ENCODE measurements at regions not wholly inside any gene's neighbourhood (a gene's known extent, or its start where the extent isn't known, plus 50 kb on each side); places are given as distances from the start of the nearest gene placed in this dataset.

- Histone ChIP-seq H3K4me3 (ENCODE audit: low read depth, low read length, poor library complexity, severe bottlenecking) (no peak overlapping the region), H3K9me3 (ENCODE audit: low read length) (no peaks in the 10 kb centered on the region), H4K20me1 (ENCODE audit: insufficient read depth, low read length) (no peaks in the 10 kb centered on the region), H3K36me3 (ENCODE audit: insufficient read depth, low read length) (no peaks in the 10 kb centered on the region), H3K27ac (ENCODE audit: low read depth, low read length, poor library complexity, severe bottlenecking) (no peak overlapping the region), H3F3A (ENCODE audit: insufficient read depth, low read length) (no peaks in the 10 kb centered on the region), H3K9me2 (ENCODE audit: low read depth, low read length) (no peaks in the 10 kb centered on the region), H3K9ac (ENCODE audit: low read length) (no peak overlapping the region), H3K4me1 (ENCODE audit: insufficient read depth, low read length, severe bottlenecking) (no peaks in the 10 kb centered on the region), H3K4me2 (ENCODE audit: low read length) (no peak overlapping the region), H2AFZ (ENCODE audit: low read length) (no peak overlapping the region), H3K27me3 (ENCODE audit: insufficient read depth, low read length) (no peaks in the 10 kb centered on the region), H3K79me2 (ENCODE audit: insufficient read depth, low read length) (no peaks in the 10 kb centered on the region)
- TF ChIP-seq CTCF (IDR thresholded peaks at IDR 0.05; ENCODE audit: low read length) (peak; percentile 56), EZH2 (IDR thresholded peaks at IDR 0.05; ENCODE audit: borderline replicate concordance, low read length) (no peak)
Observed at GRCh38 chr6:133184798-133185372, 56.3 kb upstream of the EYA4 start.

GRCh38 chr6:133185731-133186130 lies 55.4 kb upstream of the EYA4 start:
- no peaks in the 10 kb centered on the region for H3K9me2 ChIP-seq (ENCODE audit: low read depth, low read length)
- no peak overlapping the region for H3K9ac ChIP-seq (ENCODE audit: low read length)
- H3K4me3 ChIP-seq (ENCODE audit: low read depth, low read length, poor library complexity, severe bottlenecking) = no peak overlapping the region
- no peak overlapping the region for H3K4me2 ChIP-seq (ENCODE audit: low read length)
- no peaks in the 10 kb centered on the region for H3K4me1 ChIP-seq (ENCODE audit: insufficient read depth, low read length, severe bottlenecking)
- no peak overlapping the region for H2AFZ ChIP-seq (ENCODE audit: low read length)
- H3K36me3 ChIP-seq (ENCODE audit: insufficient read depth, low read length) = no peaks in the 10 kb centered on the region
- H3K27ac ChIP-seq (ENCODE audit: low read depth, low read length, poor library complexity, severe bottlenecking) = no peak overlapping the region
- no peaks in the 10 kb centered on the region for H3F3A ChIP-seq (ENCODE audit: insufficient read depth, low read length)
- TF ChIP-seq CTCF (IDR thresholded peaks at IDR 0.05; ENCODE audit: low read length) (no peak), EZH2 (IDR thresholded peaks at IDR 0.05; ENCODE audit: borderline replicate concordance, low read length) (no peak)
- H3K9me3 ChIP-seq (ENCODE audit: low read length) = no peaks in the 10 kb centered on the region
- no peaks in the 10 kb centered on the region for H3K27me3 ChIP-seq (ENCODE audit: insufficient read depth, low read length)
- no peaks in the 10 kb centered on the region for H4K20me1 ChIP-seq (ENCODE audit: insufficient read depth, low read length)
- no peaks in the 10 kb centered on the region for H3K79me2 ChIP-seq (ENCODE audit: insufficient read depth, low read length)

- Histone ChIP-seq H3K27me3 (ENCODE audit: insufficient read depth, low read length) (no peaks in the 10 kb centered on the region), H3K9me2 (ENCODE audit: low read depth, low read length) (no peaks in the 10 kb centered on the region), H3K79me2 (ENCODE audit: insufficient read depth, low read length) (no peaks in the 10 kb centered on the region), H3K36me3 (ENCODE audit: insufficient read depth, low read length) (no peaks in the 10 kb centered on the region), H3K27ac (ENCODE audit: low read depth, low read length, poor library complexity, severe bottlenecking) (no peak overlapping the region), H3K4me3 (ENCODE audit: low read depth, low read length, poor library complexity, severe bottlenecking) (no peak overlapping the region), H3K9ac (ENCODE audit: low read length) (no peak overlapping the region), H2AFZ (ENCODE audit: low read length) (no peak overlapping the region), H3F3A (ENCODE audit: insufficient read depth, low read length) (no peaks in the 10 kb centered on the region), H3K4me1 (ENCODE audit: insufficient read depth, low read length, severe bottlenecking) (no peaks in the 10 kb centered on the region), H3K4me2 (ENCODE audit: low read length) (no peak overlapping the region), H3K9me3 (ENCODE audit: low read length) (no peaks in the 10 kb centered on the region), H4K20me1 (ENCODE audit: insufficient read depth, low read length) (no peaks in the 10 kb centered on the region)
- TF ChIP-seq CTCF (IDR thresholded peaks at IDR 0.05; ENCODE audit: low read length) = no peak
- TF ChIP-seq EZH2 (IDR thresholded peaks at IDR 0.05; ENCODE audit: borderline replicate concordance, low read length) = no peak
Observed at GRCh38 chr6:133187114-133187513, 54.0 kb upstream of the EYA4 start.

Measured in OCI-LY1 (cell line).